ENCODE measurements at regions not wholly inside any gene's neighbourhood (a gene's known extent, or its start where the extent isn't known, plus 50 kb on each side); places are given as distances from the start of the nearest gene placed in this dataset.
A peak's percentile ranks its signal among the peaks of the same experiment; 100 is the strongest.

DNA sequence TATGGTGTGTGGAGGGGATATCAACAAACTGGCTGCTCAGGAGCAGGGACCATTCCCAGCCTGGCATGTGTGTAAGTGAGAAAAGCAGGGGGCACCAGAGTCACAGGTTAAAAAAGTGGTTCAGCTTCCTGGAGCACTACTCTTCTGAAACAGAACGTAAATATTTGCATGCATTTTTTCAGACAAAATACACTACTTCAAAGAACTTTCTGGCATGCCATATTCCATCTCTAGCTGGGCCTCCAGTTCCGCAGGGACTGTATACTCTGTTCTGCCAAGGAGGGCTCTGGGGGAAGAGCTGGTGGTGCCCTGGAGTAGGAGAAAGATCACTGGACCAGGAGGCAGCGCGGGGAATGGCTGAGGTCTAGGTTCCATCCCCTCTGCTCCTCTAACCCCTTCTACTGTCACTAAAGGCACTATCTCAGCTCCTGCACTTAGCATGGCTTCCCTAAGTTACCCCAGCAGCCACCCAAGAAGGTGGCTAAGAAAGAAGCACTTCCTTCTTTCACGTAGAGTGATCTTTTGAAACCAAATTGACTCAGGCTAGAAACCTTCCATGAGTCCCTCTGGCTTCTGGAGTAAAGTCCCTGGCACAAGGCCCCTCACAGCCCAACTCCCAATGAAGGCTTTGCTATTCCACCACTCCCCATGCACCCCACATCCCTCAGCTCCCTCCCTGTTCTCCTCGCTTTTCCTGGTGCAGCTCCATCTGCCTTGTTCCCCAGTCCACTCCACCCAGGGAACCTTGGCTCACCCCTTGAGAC is 57.6 kb upstream of the CABLES1 start:
- peak in 1 of 6 experiments; percentile 15 for DNase-seq

DNA sequence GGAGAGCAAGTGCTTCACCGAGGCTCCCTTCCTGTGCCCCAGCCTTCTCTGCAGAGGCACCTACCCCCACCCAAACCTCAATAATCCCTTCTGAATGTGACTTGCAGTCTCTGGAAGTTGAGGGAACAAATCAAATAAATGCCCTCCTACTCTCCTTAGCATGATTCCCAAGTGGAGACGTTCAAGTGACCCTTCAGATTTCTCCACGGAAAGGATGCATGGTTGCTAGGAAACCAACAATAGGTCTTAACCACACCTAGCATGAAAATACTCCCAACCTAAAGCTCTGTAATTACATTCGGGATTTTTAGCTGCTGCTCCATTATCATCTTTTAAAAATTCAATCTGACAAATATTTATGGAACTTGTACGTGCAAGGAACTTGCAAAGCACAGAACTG is 50.2 kb upstream of the CABLES1 start:
- no peak for DNase-seq
